DND-41 (cell line): ENCODE measurements at regions not wholly inside any gene's neighbourhood (a gene's known extent, or its start where the extent isn't known, plus 50 kb on each side); places are given as distances from the start of the nearest gene placed in this dataset.

Experiments
- ATAC-seq: fragments of 200-7000 bp; cut with Tn5 transposase; 3 replicates; pipeline ENCODE4 v1.9.1; 2021; ENCODE audit warnings: low read depth; ENCODE audit not compliant: insufficient read depth
- DNase-seq: peaks from one replicate; pipeline ENCODE4 v3.0.0-alpha.2; 2020
- H2AFZ ChIP-seq: 2 replicates; pipeline ENCODE4 v1.6.0; 2012; ENCODE audit warnings: low read depth, low read length
- H3K27ac ChIP-seq: 2 replicates; pipeline ENCODE4 v1.5.1; 2012; ENCODE audit warnings: low read length, inconsistent platforms
- H3K27me3 ChIP-seq: fragments of 200-600 bp; sonication (generic); 2 replicates; pipeline ENCODE4 v1.6.0; 2012; ENCODE audit warnings: low read length, mild to moderate bottlenecking, inconsistent platforms; ENCODE audit not compliant: insufficient read depth, poor library complexity
- H3K36me3 ChIP-seq: 2 replicates; pipeline ENCODE4 v1.5.1; 2012; ENCODE audit warnings: low read length, inconsistent platforms; ENCODE audit not compliant: insufficient read depth
- H3K4me1 ChIP-seq: 2 replicates; pipeline ENCODE4 v1.5.1; 2012; ENCODE audit warnings: mild to moderate bottlenecking, low read length; ENCODE audit not compliant: insufficient read depth
- H3K4me2 ChIP-seq: 2 replicates; pipeline ENCODE4 v1.6.0; 2012; ENCODE audit warnings: mild to moderate bottlenecking, moderate library complexity, low read length, inconsistent platforms; ENCODE audit not compliant: insufficient read depth
- H3K4me3 ChIP-seq, 2 experiments: fragments of 200-600 bp in 1 of 2; shearing (Covaris generic) in 1 of 2; 2 replicates each; pipeline ENCODE4 v1.5.1; 2012 to 2016; ENCODE audit warnings: inconsistent platforms in 2 of 2, low read length in 2 of 2, mild to moderate bottlenecking in 2 of 2, low read depth in 1 of 2, moderate library complexity in 1 of 2
- H3K79me2 ChIP-seq: 2 replicates; pipeline ENCODE4 v1.6.0; 2012; ENCODE audit warnings: low read length, inconsistent platforms; ENCODE audit not compliant: insufficient read depth
- H3K9ac ChIP-seq: 2 replicates; pipeline ENCODE4 v1.6.0; 2012; ENCODE audit warnings: low read depth, mild to moderate bottlenecking, inconsistent platforms, low read length, moderate library complexity
- H3K9me3 ChIP-seq: 2 replicates; pipeline ENCODE4 v1.5.1; 2012; ENCODE audit warnings: low read length, moderate library complexity, mild to moderate bottlenecking, inconsistent platforms; ENCODE audit not compliant: insufficient read depth, severe bottlenecking
- H4K20me1 ChIP-seq: 2 replicates; pipeline ENCODE4 v1.6.0; 2012; ENCODE audit warnings: low read length; ENCODE audit not compliant: insufficient read depth
- CTCF ChIP-seq: IDR thresholded peaks from 2 replicates; pipeline ENCODE4 v1.5.1; 2012; ENCODE audit warnings: borderline replicate concordance, low read length, moderate library complexity, mild to moderate bottlenecking; ENCODE audit not compliant: poor library complexity, severe bottlenecking; ENCODE audit errors: extremely low read depth
- EZH2 ChIP-seq: IDR thresholded peaks from 3 replicates; pipeline ENCODE4 v1.6.1; 2012; ENCODE audit warnings: borderline replicate concordance, low read depth, mild to moderate bottlenecking, moderate library complexity, low read length, inconsistent platforms; ENCODE audit not compliant: severe bottlenecking

DNA sequence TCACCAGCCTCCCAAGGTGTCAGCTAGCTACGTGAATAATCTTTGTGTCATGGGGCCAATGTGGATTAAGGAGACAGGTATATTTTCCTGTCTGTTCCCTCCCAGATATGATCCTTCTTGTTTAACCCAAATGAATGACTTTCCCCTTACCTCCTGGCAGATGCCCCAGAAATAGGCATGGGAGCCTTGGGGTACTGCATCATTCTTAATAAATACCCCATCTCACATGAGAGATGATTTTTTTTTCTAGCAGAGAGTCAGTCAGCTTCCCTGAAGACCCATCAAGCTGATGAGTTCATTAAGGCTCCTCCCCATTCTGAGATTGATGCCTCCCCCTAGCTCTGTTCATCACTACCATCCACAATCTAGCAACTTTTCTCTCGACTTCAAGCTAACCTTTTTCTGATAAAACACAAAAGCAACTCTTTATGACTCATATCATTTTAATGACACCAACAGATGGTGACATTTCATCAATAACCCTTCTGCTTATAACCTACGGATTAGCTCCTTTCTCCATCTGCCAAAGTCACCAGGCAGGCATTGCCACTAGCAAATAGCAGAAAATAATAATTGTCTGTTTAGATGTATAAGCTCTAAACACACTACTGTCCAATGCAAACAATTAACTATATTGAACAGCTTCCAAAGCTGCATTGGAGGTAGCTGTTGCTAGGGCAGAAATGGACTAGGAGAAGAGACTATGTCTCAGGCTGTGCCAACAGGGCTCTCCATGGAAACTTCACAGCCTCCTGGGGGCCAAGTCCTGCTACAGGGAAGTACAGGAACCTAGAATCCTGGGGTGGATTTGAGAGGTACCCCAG, 143.7 kb downstream of the ACER2 start:
- Histone ChIP-seq H2AFZ (no peak overlapping the region), H3K9ac (no peak overlapping the region)
- ATAC-seq = no peak

DNA sequence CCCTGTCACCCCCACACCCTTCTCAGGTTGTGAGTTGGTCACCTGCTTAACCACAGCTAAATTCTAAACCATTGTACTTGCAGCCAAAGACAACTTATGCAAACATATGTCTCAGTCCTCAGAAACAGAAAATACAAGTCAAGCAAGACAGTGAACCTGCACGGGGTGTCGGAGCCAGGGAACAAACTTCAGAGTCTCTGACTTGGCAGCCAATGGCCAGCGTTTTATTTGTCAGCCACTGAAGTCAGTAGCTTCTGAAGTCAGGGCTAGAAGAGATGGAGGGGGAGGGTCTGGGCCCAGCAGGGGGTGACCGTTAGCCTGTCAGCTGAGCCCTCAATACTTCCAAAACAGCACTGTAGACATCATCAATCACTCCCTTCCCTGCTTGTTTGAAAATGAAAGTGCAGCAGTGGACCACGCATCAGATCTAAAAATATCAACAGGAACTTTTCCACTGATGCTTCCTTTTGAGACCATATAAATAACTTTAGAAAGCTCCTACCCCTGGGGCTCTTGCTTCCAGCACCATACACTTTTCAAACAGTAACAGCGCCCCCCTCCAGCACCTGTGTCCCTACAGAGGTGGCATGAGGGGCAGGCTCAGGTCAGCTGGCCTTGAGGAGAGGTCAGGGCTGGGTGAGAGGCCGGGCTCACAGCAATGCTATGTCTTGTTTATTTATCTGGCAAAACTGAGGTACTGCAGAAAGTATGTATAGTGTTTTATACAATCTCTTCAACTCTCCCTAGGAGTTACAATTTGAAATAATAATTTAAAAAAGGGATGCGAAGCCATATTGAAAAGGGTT, 142.5 kb downstream of the ACER2 start:
- H4K20me1 ChIP-seq = no peaks in the 10 kb centered on the region
- H2AFZ ChIP-seq = no peak overlapping the region
- no peak overlapping the region for H3K4me2 ChIP-seq
- no peaks in the 10 kb centered on the region for H3K4me1 ChIP-seq
- H3K79me2 ChIP-seq = no peaks in the 10 kb centered on the region
- no peak overlapping the region for H3K27ac ChIP-seq
- no peak for TF ChIP-seq CTCF
- TF ChIP-seq EZH2 = no peak
- DNase-seq (no peak), ATAC-seq (no peak)
- H3K27me3 ChIP-seq = no peaks in the 10 kb centered on the region
- H3K9me3 ChIP-seq = no peaks in the 10 kb centered on the region
- no peak overlapping the region for H3K9ac ChIP-seq
- H3K36me3 ChIP-seq = no peaks in the 10 kb centered on the region
- H3K4me3 ChIP-seq = no peak overlapping the region

More for the DNA sequence above, 143.7 kb downstream of the ACER2 start:
- H3K36me3 ChIP-seq = no peaks in the 10 kb centered on the region
- no peaks in the 10 kb centered on the region for H4K20me1 ChIP-seq
- no peak overlapping the region for H3K27ac ChIP-seq
- no peak overlapping the region for H3K4me3 ChIP-seq
- no peak overlapping the region for H3K4me2 ChIP-seq
- H3K4me1 ChIP-seq = no peaks in the 10 kb centered on the region
- TF ChIP-seq EZH2 = no peak
- TF ChIP-seq CTCF = no peak
- no peaks in the 10 kb centered on the region for H3K27me3 ChIP-seq
- DNase-seq = no peak
- no peaks in the 10 kb centered on the region for H3K9me3 ChIP-seq
- H3K79me2 ChIP-seq = no peaks in the 10 kb centered on the region

DNA sequence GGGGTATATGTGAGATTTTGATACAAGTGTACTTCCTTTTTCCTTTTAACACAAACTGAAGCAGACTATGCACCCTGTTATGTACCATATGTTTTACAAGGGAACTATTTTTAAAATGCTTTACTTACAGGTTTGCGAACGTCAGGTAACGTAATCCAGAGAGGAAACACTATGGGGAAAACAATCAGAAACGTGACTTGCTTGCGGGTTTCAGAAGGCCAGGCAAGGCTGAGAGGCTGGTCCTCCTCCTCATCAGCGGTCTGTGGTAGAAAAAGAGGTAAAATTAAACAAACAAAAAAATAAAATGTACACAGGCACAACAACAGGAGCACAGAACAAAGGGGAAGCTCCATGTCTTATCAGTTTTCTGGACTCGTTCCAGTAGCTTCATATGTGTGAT, 141.2 kb downstream of the ACER2 start:
- Histone ChIP-seq H3K9me3 (no peaks in the 10 kb centered on the region), H3K4me1 (no peaks in the 10 kb centered on the region), H3K4me2 (no peak overlapping the region), H3K9ac (no peak overlapping the region), H3K36me3 (no peaks in the 10 kb centered on the region), H3K27me3 (no peaks in the 10 kb centered on the region), H2AFZ (no peak overlapping the region), H3K27ac (no peak overlapping the region), H3K4me3 (no peak overlapping the region), H3K79me2 (no peaks in the 10 kb centered on the region), H4K20me1 (no peaks in the 10 kb centered on the region)
- no peak for TF ChIP-seq EZH2
- TF ChIP-seq CTCF = no peak
- ATAC-seq (no peak), DNase-seq (no peak)
